ENCODE measurements at regions not wholly inside any gene's neighbourhood (a gene's known extent, or its start where the extent isn't known, plus 50 kb on each side); places are given as distances from the start of the nearest gene placed in this dataset.

GRCh38 chr9:2332663-2333062 lies 288.9 kb upstream of the VLDLR start:
- H3K4me3 ChIP-seq (ENCODE audit: low read depth, low read length), result no peak overlapping the region
- no peak for TF ChIP-seq CTCF (IDR thresholded peaks at IDR 0.05; ENCODE audit: borderline replicate concordance, insufficient read depth, low read depth, low read length)

GRCh38 chr9:2335260-2335659 lies 286.3 kb upstream of the VLDLR start:
- TF ChIP-seq CTCF (IDR thresholded peaks at IDR 0.05; ENCODE audit: borderline replicate concordance, insufficient read depth, low read depth, low read length), result no peak
- H3K4me3 ChIP-seq (ENCODE audit: low read depth, low read length), result no peak overlapping the region

GRCh38 chr9:2336055-2336454 lies 285.5 kb upstream of the VLDLR start:
- no peak overlapping the region for H3K4me3 ChIP-seq (ENCODE audit: low read depth, low read length)
- TF ChIP-seq CTCF (IDR thresholded peaks at IDR 0.05; ENCODE audit: borderline replicate concordance, insufficient read depth, low read depth, low read length), result peak; percentile 36; the same call in 1 of the 2 replicates

GRCh38 chr9:2337131-2337530 lies 284.5 kb upstream of the VLDLR start:
- TF ChIP-seq CTCF (IDR thresholded peaks at IDR 0.05; ENCODE audit: borderline replicate concordance, insufficient read depth, low read depth, low read length), result no peak
- no peak overlapping the region for H3K4me3 ChIP-seq (ENCODE audit: low read depth, low read length)

- H3K4me3 ChIP-seq (ENCODE audit: low read depth, low read length), result no peak overlapping the region
- no peak for TF ChIP-seq CTCF (IDR thresholded peaks at IDR 0.05; ENCODE audit: borderline replicate concordance, insufficient read depth, low read depth, low read length)
Observed at GRCh38 chr9:2337627-2338026, 284.0 kb upstream of the VLDLR start.

GRCh38 chr9:2338777-2339365 lies 282.7 kb upstream of the VLDLR start:
- no peak for TF ChIP-seq CTCF (IDR thresholded peaks at IDR 0.05; ENCODE audit: borderline replicate concordance, insufficient read depth, low read depth, low read length)
- H3K4me3 ChIP-seq (ENCODE audit: low read depth, low read length), result no peak overlapping the region

- no peak overlapping the region for H3K4me3 ChIP-seq (ENCODE audit: low read depth, low read length)
- TF ChIP-seq CTCF (IDR thresholded peaks at IDR 0.05; ENCODE audit: borderline replicate concordance, insufficient read depth, low read depth, low read length), result no peak
Observed at GRCh38 chr9:2339416-2339815, 282.2 kb upstream of the VLDLR start.
